H7 (cell line): ENCODE measurements at regions not wholly inside any gene's neighbourhood (a gene's known extent, or its start where the extent isn't known, plus 50 kb on each side); places are given as distances from the start of the nearest gene placed in this dataset.

Source experiments
- DNase-seq: peaks from one replicate; pipeline ENCODE4 v3.0.0; 2012
- H3K27me3 ChIP-seq: 2 replicates; pipeline ENCODE4 v1.6.0; 2011; ENCODE audit warnings: mild to moderate bottlenecking, low read length; ENCODE audit not compliant: control insufficient read depth, insufficient read depth
- H3K36me3 ChIP-seq: replicated peaks from 2 replicates; pipeline ENCODE4 v1.5.1; 2011; ENCODE audit warnings: low read length; ENCODE audit not compliant: control insufficient read depth, insufficient read depth
- H3K4me3 ChIP-seq: 2 replicates; pipeline ENCODE4 v1.5.1; 2011; ENCODE audit warnings: low read depth, mild to moderate bottlenecking, control low read depth, low read length, moderate library complexity; ENCODE audit not compliant: insufficient read depth

- Histone ChIP-seq H3K36me3 (no peaks in the 10 kb centered on the region), H3K4me3 (no peak overlapping the region), H3K27me3 (no peaks in the 10 kb centered on the region)
- no peak for DNase-seq
Measured at GRCh38 chr17:70542876-70543275, 373.5 kb downstream of the KCNJ2 start.

- no peaks in the 10 kb centered on the region for H3K36me3 ChIP-seq
- no peak for DNase-seq
- H3K4me3 ChIP-seq, result no peak overlapping the region
- no peaks in the 10 kb centered on the region for H3K27me3 ChIP-seq
Measured at GRCh38 chr17:70544317-70544716, 375.0 kb downstream of the KCNJ2 start.

- Histone ChIP-seq H3K36me3 (no peaks in the 10 kb centered on the region), H3K27me3 (no peaks in the 10 kb centered on the region), H3K4me3 (no peak overlapping the region)
- DNase-seq, result peak; percentile 51
Measured at GRCh38 chr17:70552230-70552981, 383.1 kb downstream of the KCNJ2 start.

- Histone ChIP-seq H3K27me3 (no peaks in the 10 kb centered on the region), H3K36me3 (no peaks in the 10 kb centered on the region), H3K4me3 (no peak overlapping the region)
- DNase-seq, result no peak
Measured at GRCh38 chr17:70552982-70553334, 383.6 kb downstream of the KCNJ2 start.

- H3K4me3 ChIP-seq, result no peak overlapping the region
- no peaks in the 10 kb centered on the region for H3K36me3 ChIP-seq
- no peaks in the 10 kb centered on the region for H3K27me3 ChIP-seq
- no peak for DNase-seq
Measured at GRCh38 chr17:70555723-70556122, 386.4 kb downstream of the KCNJ2 start.

- H3K36me3 ChIP-seq, result no peaks in the 10 kb centered on the region
- DNase-seq, result no peak
- no peaks in the 10 kb centered on the region for H3K27me3 ChIP-seq
Measured at GRCh38 chr17:70558821-70559220, 389.5 kb downstream of the KCNJ2 start.

GRCh38 chr17:70560471-70560870 lies 391.1 kb downstream of the KCNJ2 start:
- Histone ChIP-seq H3K4me3 (no peak overlapping the region), H3K27me3 (no peaks in the 10 kb centered on the region), H3K36me3 (no peaks in the 10 kb centered on the region)
- no peak for DNase-seq

More at GRCh38 chr17:70558821-70559220, 389.5 kb downstream of the KCNJ2 start:
- no peak overlapping the region for H3K4me3 ChIP-seq

GRCh38 chr17:70562137-70562536 lies 392.8 kb downstream of the KCNJ2 start:
- H3K4me3 ChIP-seq, result no peak overlapping the region
- DNase-seq, result no peak
- H3K27me3 ChIP-seq, result no peaks in the 10 kb centered on the region
- no peaks in the 10 kb centered on the region for H3K36me3 ChIP-seq

- H3K36me3 ChIP-seq, result no peaks in the 10 kb centered on the region
- no peak overlapping the region for H3K4me3 ChIP-seq
- DNase-seq, result no peak
- H3K27me3 ChIP-seq, result no peaks in the 10 kb centered on the region
Measured at GRCh38 chr17:70563281-70563820, 394.0 kb downstream of the KCNJ2 start.

GRCh38 chr17:70564006-70564620 lies 394.8 kb downstream of the KCNJ2 start:
- DNase-seq, result no peak
- no peaks in the 10 kb centered on the region for H3K27me3 ChIP-seq
- no peak overlapping the region for H3K4me3 ChIP-seq
- no peaks in the 10 kb centered on the region for H3K36me3 ChIP-seq

GRCh38 chr17:70569128-70569527 lies 399.8 kb downstream of the KCNJ2 start:
- no peak overlapping the region for H3K4me3 ChIP-seq
- DNase-seq, result no peak
- H3K36me3 ChIP-seq, result no peaks in the 10 kb centered on the region
- no peaks in the 10 kb centered on the region for H3K27me3 ChIP-seq

GRCh38 chr17:70577456-70577855 lies 408.1 kb downstream of the KCNJ2 start:
- H3K36me3 ChIP-seq, result no peaks in the 10 kb centered on the region
- H3K4me3 ChIP-seq, result no peak overlapping the region

GRCh38 chr17:70581459-70581858 lies 412.1 kb downstream of the KCNJ2 start:
- no peaks in the 10 kb centered on the region for H3K27me3 ChIP-seq
- no peaks in the 10 kb centered on the region for H3K36me3 ChIP-seq
- H3K4me3 ChIP-seq, result no peak overlapping the region
- DNase-seq, result no peak

More at GRCh38 chr17:70577456-70577855, 408.1 kb downstream of the KCNJ2 start:
- no peaks in the 10 kb centered on the region for H3K27me3 ChIP-seq
- no peak for DNase-seq

- H3K27me3 ChIP-seq, result no peaks in the 10 kb centered on the region
- no peak overlapping the region for H3K4me3 ChIP-seq
- no peaks in the 10 kb centered on the region for H3K36me3 ChIP-seq
- peak; percentile 11 for DNase-seq
Measured at GRCh38 chr17:70582777-70583176, 413.4 kb downstream of the KCNJ2 start.

GRCh38 chr17:70584255-70584654 lies 414.9 kb downstream of the KCNJ2 start:
- H3K4me3 ChIP-seq, result no peak overlapping the region
- no peak for DNase-seq

More at GRCh38 chr17:70584255-70584654, 414.9 kb downstream of the KCNJ2 start:
- no peaks in the 10 kb centered on the region for H3K36me3 ChIP-seq
- H3K27me3 ChIP-seq, result no peaks in the 10 kb centered on the region
